ENCODE measurements at regions not wholly inside any gene's neighbourhood (a gene's known extent, or its start where the extent isn't known, plus 50 kb on each side); places are given as distances from the start of the nearest gene placed in this dataset.
"Not testable (repeated sequence)": the region's sequence is repeated elsewhere in the genome, so short reads cannot be mapped to it uniquely, and the experiment has no call there.

- Histone ChIP-seq H3K9ac (ENCODE audit: low read depth, low read length) (no peak overlapping the region), H3K4me1 (ENCODE audit: control insufficient read depth, insufficient read depth, low read length) (no peaks in the 10 kb centered on the region), H3K9me3 (replicated peaks; ENCODE audit: low read length) (no peaks in the 10 kb centered on the region), H3K4me3 (ENCODE audit: low read length) (no peak overlapping the region), H3K27me3 (ENCODE audit: control insufficient read depth, insufficient read depth, low read length) (no peaks in the 10 kb centered on the region), H3K36me3 (ENCODE audit: insufficient read depth, low read length) (no peaks in the 10 kb centered on the region), H3K4me2 (ENCODE audit: low read length) (no peak overlapping the region)
Observed at GRCh38 chr4:178185517-178185916, 743.3 kb upstream of the AGA start.

GRCh38 chr4:178192611-178193010 lies 750.4 kb upstream of the AGA start:
- Histone ChIP-seq H3K9ac (ENCODE audit: low read depth, low read length) (no peak overlapping the region), H3K4me1 (ENCODE audit: control insufficient read depth, insufficient read depth, low read length) (no peaks in the 10 kb centered on the region), H3K9me3 (replicated peaks; ENCODE audit: low read length) (no peaks in the 10 kb centered on the region), H3K27me3 (ENCODE audit: control insufficient read depth, insufficient read depth, low read length) (no peaks in the 10 kb centered on the region), H3K36me3 (ENCODE audit: insufficient read depth, low read length) (no peaks in the 10 kb centered on the region), H3K4me3 (ENCODE audit: low read length) (no peak overlapping the region), H3K4me2 (ENCODE audit: low read length) (no peak overlapping the region)

- Histone ChIP-seq H3K4me3 (ENCODE audit: low read length) (no peak overlapping the region), H3K9ac (ENCODE audit: low read depth, low read length) (no peak overlapping the region), H3K9me3 (replicated peaks; ENCODE audit: low read length) (no peaks in the 10 kb centered on the region), H3K36me3 (ENCODE audit: insufficient read depth, low read length) (no peaks in the 10 kb centered on the region), H3K4me1 (ENCODE audit: control insufficient read depth, insufficient read depth, low read length) (no peaks in the 10 kb centered on the region), H3K27me3 (ENCODE audit: control insufficient read depth, insufficient read depth, low read length) (no peaks in the 10 kb centered on the region), H3K4me2 (ENCODE audit: low read length) (no peak overlapping the region)
Observed at GRCh38 chr4:178196751-178197374, 754.6 kb upstream of the AGA start.

DNA sequence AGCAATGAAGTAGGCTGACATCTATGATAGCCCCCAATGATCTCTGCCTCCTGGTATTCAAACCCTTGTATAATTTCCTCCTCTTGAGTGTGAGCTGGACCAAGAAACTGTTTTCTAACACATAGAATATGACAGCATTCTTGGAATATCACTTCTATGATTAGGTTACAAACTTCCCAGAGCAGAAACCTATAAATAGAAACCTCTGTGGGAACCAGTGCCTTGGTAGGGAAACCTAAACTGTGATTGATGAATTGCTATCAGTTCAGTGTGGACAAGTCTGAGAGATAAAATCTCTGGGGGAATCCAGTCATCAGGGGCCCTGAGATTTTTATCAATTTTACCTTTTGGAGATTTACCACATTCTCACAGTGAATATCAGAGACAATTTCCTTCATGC lies 756.5 kb upstream of the AGA start:
- H3K27me3 ChIP-seq (ENCODE audit: control insufficient read depth, insufficient read depth, low read length): no peaks in the 10 kb centered on the region
- H3K4me1 ChIP-seq (ENCODE audit: control insufficient read depth, insufficient read depth, low read length): no peaks in the 10 kb centered on the region
- H3K36me3 ChIP-seq (ENCODE audit: insufficient read depth, low read length): no peaks in the 10 kb centered on the region
- no peak overlapping the region for H3K9ac ChIP-seq (ENCODE audit: low read depth, low read length)
- no peaks in the 10 kb centered on the region for H3K9me3 ChIP-seq (replicated peaks; ENCODE audit: low read length)
- H3K4me3 ChIP-seq (ENCODE audit: low read length): no peak overlapping the region
- no peak overlapping the region for H3K4me2 ChIP-seq (ENCODE audit: low read length)

DNA sequence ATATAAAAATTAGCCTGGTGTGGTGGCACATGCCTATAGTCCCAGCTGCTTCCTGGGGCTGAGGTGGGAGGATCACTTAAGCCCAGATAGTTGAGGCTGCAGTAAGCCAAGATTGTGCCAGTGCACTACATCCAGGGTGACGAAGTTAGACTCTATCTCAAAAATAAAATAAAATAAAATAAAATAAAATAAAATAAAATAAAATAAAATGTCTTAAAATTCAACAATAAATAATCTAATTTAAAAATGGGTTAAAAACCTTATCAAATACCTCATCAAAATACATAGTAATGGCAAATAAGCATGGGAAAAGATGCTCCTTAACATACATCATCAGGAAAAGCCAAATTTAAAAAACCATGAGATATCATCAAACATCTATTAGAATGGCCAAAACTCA lies 760.2 kb upstream of the AGA start:
- H3K4me1 ChIP-seq (ENCODE audit: control insufficient read depth, insufficient read depth, low read length): no peaks in the 10 kb centered on the region
- H3K27me3 ChIP-seq (ENCODE audit: control insufficient read depth, insufficient read depth, low read length): no peaks in the 10 kb centered on the region
- H3K4me3 ChIP-seq (ENCODE audit: low read length): no peak overlapping the region
- H3K4me2 ChIP-seq (ENCODE audit: low read length): no peak overlapping the region
- H3K36me3 ChIP-seq (ENCODE audit: insufficient read depth, low read length): no peaks in the 10 kb centered on the region
- no peak overlapping the region for H3K9ac ChIP-seq (ENCODE audit: low read depth, low read length)
- no peaks in the 10 kb centered on the region for H3K9me3 ChIP-seq (replicated peaks; ENCODE audit: low read length)

- Histone ChIP-seq H3K4me2 (ENCODE audit: low read length) (no peak overlapping the region), H3K4me1 (ENCODE audit: control insufficient read depth, insufficient read depth, low read length) (no peaks in the 10 kb centered on the region), H3K9ac (ENCODE audit: low read depth, low read length) (no peak overlapping the region), H3K36me3 (ENCODE audit: insufficient read depth, low read length) (no peaks in the 10 kb centered on the region), H3K4me3 (ENCODE audit: low read length) (no peak overlapping the region), H3K9me3 (replicated peaks; ENCODE audit: low read length) (no peaks in the 10 kb centered on the region), H3K27me3 (ENCODE audit: control insufficient read depth, insufficient read depth, low read length) (no peaks in the 10 kb centered on the region)
Observed at GRCh38 chr4:178205826-178206225, 763.6 kb upstream of the AGA start.

GRCh38 chr4:178215309-178215708 lies 773.1 kb upstream of the AGA start:
- Histone ChIP-seq H3K36me3 (ENCODE audit: insufficient read depth, low read length) (no peaks in the 10 kb centered on the region), H3K9me3 (replicated peaks; ENCODE audit: low read length) (no peaks in the 10 kb centered on the region), H3K4me2 (ENCODE audit: low read length) (no peak overlapping the region), H3K27me3 (ENCODE audit: control insufficient read depth, insufficient read depth, low read length) (no peaks in the 10 kb centered on the region), H3K4me1 (ENCODE audit: control insufficient read depth, insufficient read depth, low read length) (no peaks in the 10 kb centered on the region), H3K4me3 (ENCODE audit: low read length) (no peak overlapping the region), H3K9ac (ENCODE audit: low read depth, low read length) (no peak overlapping the region)

DNA sequence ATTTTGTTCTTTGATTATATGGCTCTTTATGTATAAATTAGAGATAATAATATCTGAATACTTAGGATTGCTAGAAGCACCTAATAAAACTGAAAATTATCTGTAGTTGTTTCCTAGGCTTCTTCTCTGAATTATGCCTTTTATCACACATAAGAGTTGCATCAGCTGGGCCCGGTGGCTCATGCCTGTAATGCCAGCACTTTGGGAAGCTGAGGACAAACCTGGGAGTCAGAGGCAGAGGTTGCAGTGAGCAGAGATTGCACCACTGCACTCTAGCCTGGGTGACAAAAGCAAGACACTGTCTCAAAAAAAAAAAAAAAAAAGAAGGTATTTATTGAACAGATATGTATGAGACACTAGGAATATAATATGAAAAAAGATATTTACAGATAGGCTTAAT lies 773.5 kb upstream of the AGA start:
- Histone ChIP-seq H3K9me3 (replicated peaks; ENCODE audit: low read length) (no peaks in the 10 kb centered on the region), H3K4me1 (ENCODE audit: control insufficient read depth, insufficient read depth, low read length) (no peaks in the 10 kb centered on the region), H3K4me2 (ENCODE audit: low read length) (no peak overlapping the region), H3K4me3 (ENCODE audit: low read length) (no peak overlapping the region), H3K36me3 (ENCODE audit: insufficient read depth, low read length) (no peaks in the 10 kb centered on the region), H3K9ac (ENCODE audit: low read depth, low read length) (no peak overlapping the region), H3K27me3 (ENCODE audit: control insufficient read depth, insufficient read depth, low read length) (no peaks in the 10 kb centered on the region)

DNA sequence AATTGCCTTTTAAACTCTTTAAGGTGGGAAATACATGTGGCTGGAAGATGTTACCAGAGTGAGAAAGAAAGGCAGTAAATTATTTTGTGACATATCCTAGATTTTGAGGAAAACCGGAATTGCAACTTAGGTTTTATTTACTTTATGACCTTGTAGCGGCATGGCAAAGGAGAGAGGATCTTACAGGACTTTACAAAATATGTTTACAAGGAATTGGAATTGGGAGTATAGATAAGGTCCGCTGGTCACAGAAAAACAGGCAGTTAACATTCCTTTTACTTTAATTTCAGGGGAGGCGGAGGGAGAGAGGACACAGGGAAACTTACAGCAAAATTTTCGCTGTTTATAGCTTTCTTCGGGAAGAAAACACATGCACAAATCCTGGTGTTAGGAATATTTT lies 784.2 kb upstream of the AGA start:
- not testable (repeated sequence) for H3K27me3 ChIP-seq (ENCODE audit: control insufficient read depth, insufficient read depth, low read length); H3K9ac ChIP-seq (ENCODE audit: low read depth, low read length); H3K4me2 ChIP-seq (ENCODE audit: low read length); H3K4me1 ChIP-seq (ENCODE audit: control insufficient read depth, insufficient read depth, low read length); H3K36me3 ChIP-seq (ENCODE audit: insufficient read depth, low read length); H3K9me3 ChIP-seq (replicated peaks; ENCODE audit: low read length); H3K4me3 ChIP-seq (ENCODE audit: low read length)

GRCh38 chr4:178233906-178234305 lies 791.7 kb upstream of the AGA start:
- Histone ChIP-seq H3K9me3 (replicated peaks; ENCODE audit: low read length) (no peaks in the 10 kb centered on the region), H3K36me3 (ENCODE audit: insufficient read depth, low read length) (no peaks in the 10 kb centered on the region), H3K27me3 (ENCODE audit: control insufficient read depth, insufficient read depth, low read length) (no peaks in the 10 kb centered on the region), H3K4me3 (ENCODE audit: low read length) (no peak overlapping the region), H3K4me2 (ENCODE audit: low read length) (no peak overlapping the region), H3K4me1 (ENCODE audit: control insufficient read depth, insufficient read depth, low read length) (no peaks in the 10 kb centered on the region), H3K9ac (ENCODE audit: low read depth, low read length) (no peak overlapping the region)

- peaks cover 13% of the 10 kb centered on the region for H3K9me3 ChIP-seq (replicated peaks; ENCODE audit: low read length)
- H3K4me1 ChIP-seq (ENCODE audit: control insufficient read depth, insufficient read depth, low read length): no peaks in the 10 kb centered on the region
- H3K36me3 ChIP-seq (ENCODE audit: insufficient read depth, low read length): no peaks in the 10 kb centered on the region
- H3K9ac ChIP-seq (ENCODE audit: low read depth, low read length): no peak overlapping the region
- H3K27me3 ChIP-seq (ENCODE audit: control insufficient read depth, insufficient read depth, low read length): no peaks in the 10 kb centered on the region
- no peak overlapping the region for H3K4me2 ChIP-seq (ENCODE audit: low read length)
- H3K4me3 ChIP-seq (ENCODE audit: low read length): no peak overlapping the region
Observed at GRCh38 chr4:178240891-178241290, 798.7 kb upstream of the AGA start.

DNA sequence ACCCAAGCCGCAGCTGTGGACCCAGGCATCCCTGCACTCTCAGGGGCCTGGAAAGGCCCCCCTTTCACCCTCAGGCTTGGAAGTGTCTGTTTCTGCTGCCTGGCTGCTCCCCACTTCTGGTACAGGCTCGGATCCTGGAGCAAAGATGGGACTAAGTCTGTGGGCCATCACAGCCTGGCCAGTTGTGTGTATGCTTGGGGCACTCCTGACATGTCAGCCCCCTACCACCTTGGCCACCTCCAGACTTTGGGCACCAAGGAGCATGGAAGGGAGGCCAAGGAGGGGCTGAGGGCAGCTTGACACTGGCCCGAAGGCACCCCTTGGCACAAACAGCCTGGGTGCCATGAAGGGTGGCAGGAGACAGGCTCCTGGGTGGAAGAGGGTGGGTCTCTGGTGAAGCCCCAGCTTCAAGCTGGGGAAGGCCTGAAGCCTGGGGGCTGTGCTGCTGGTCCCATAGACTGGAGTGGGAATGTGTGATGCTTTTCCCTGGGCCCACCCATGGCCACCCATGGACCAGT lies 799.4 kb upstream of the AGA start:
- Histone ChIP-seq H3K4me3 (ENCODE audit: low read length) (no peak overlapping the region), H3K9me3 (replicated peaks; ENCODE audit: low read length) (peaks cover 13% of the 10 kb centered on the region)

More for the DNA sequence above, 799.4 kb upstream of the AGA start:
- Histone ChIP-seq H3K4me2 (ENCODE audit: low read length) (no peak overlapping the region), H3K4me1 (ENCODE audit: control insufficient read depth, insufficient read depth, low read length) (no peaks in the 10 kb centered on the region), H3K27me3 (ENCODE audit: control insufficient read depth, insufficient read depth, low read length) (no peaks in the 10 kb centered on the region), H3K36me3 (ENCODE audit: insufficient read depth, low read length) (no peaks in the 10 kb centered on the region), H3K9ac (ENCODE audit: low read depth, low read length) (no peak overlapping the region)
